ENCODE measurements at regions not wholly inside any gene's neighbourhood (a gene's known extent, or its start where the extent isn't known, plus 50 kb on each side); places are given as distances from the start of the nearest gene placed in this dataset.

- TF ChIP-seq CTCF (IDR thresholded peaks at IDR 0.05; ENCODE audit: low read depth, low read length, poor library complexity, severe bottlenecking): no peak
- no peak for TF ChIP-seq EZH2phosphoT487 (IDR thresholded peaks at IDR 0.05; ENCODE audit: borderline replicate concordance, low read length)
Measured at GRCh38 chr13:99876651-99877050, 94.9 kb downstream of the ZIC5 start.
